ENCODE measurements at regions not wholly inside any gene's neighbourhood (a gene's known extent, or its start where the extent isn't known, plus 50 kb on each side); places are given as distances from the start of the nearest gene placed in this dataset.

DNA sequence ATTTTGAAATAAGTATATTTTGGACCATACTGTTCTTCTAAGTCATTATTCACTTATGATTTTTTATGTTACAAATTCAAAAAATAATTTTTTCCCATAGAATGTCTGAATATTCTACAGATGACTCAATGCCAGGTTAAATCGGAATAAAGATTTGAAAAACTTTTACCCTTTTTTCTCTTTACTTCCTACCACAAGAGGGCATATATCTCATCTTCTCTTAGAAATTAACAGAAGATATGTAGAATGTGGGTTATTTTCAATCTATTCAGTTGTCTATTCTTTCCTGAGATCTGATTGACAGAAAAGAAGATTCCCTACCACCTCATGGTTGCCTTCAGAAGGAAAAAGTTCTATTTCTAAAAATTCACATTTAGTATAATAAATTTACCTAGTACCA lies 53.0 kb upstream of the KITLG start:
- no peak overlapping the region for H3K9ac ChIP-seq (ENCODE audit: low read length in 5 of 5)
- H3K9me3 ChIP-seq (ENCODE audit: control insufficient read depth in 5 of 5, low read length in 5 of 5) = no peaks in the 10 kb centered on the region
- H3K36me3 ChIP-seq (ENCODE audit: control insufficient read depth in 5 of 5, insufficient read depth in 5 of 5, low read length in 5 of 5) = no peaks in the 10 kb centered on the region
- H3K27ac ChIP-seq (ENCODE audit: low read depth, low read length) = no peak overlapping the region
- no peak overlapping the region for H3K4me3 ChIP-seq (ENCODE audit: low read depth in 1 of 5, low read length in 5 of 5)
- H3K27me3 ChIP-seq (ENCODE audit: control insufficient read depth in 5 of 5, insufficient read depth in 4 of 5, low read length in 5 of 5) = no peaks in the 10 kb centered on the region
- H3K4me1 ChIP-seq (ENCODE audit: control insufficient read depth in 5 of 5, insufficient read depth in 5 of 5, low read length in 5 of 5) = peaks cover 0 to 4% (median 0%) of the 10 kb centered on the region in 5 donors

DNA sequence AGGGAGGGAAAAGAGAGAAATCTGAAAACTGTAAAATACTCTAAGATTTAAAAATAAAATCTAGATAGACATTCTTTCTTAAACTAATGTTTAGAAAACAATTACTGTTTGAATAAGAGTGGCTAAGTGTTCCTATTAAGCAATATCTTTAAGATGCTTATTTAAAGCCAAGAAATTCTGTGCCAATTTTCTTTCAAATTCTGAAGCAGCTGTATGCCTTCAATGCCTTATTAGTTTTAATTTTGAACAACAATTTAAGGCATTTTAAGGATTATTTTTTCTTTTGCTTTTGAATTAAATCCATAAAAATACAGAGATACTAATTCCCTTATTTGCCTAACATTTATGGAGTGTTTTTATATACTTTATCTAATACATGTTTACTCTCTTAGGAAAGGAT lies 50.3 kb upstream of the KITLG start:
- Histone ChIP-seq H3K27ac (ENCODE audit: low read depth, low read length) (no peak overlapping the region), H3K4me1 (ENCODE audit: control insufficient read depth in 5 of 5, insufficient read depth in 5 of 5, low read length in 5 of 5) (peaks cover 0 to 2% (median 0%) of the 10 kb centered on the region in 5 donors), H3K27me3 (ENCODE audit: control insufficient read depth in 5 of 5, insufficient read depth in 4 of 5, low read length in 5 of 5) (no peaks in the 10 kb centered on the region), H3K36me3 (ENCODE audit: control insufficient read depth in 5 of 5, insufficient read depth in 5 of 5, low read length in 5 of 5) (no peaks in the 10 kb centered on the region), H3K9me3 (ENCODE audit: control insufficient read depth in 5 of 5, low read length in 5 of 5) (no peaks in the 10 kb centered on the region), H3K9ac (ENCODE audit: low read length in 5 of 5) (no peak overlapping the region), H3K4me3 (ENCODE audit: low read depth in 1 of 5, low read length in 5 of 5) (no peak overlapping the region)
